Kidney (tissue), 13 donors: ENCODE measurements at regions not wholly inside any gene's neighbourhood (a gene's known extent, or its start where the extent isn't known, plus 50 kb on each side); places are given as distances from the start of the nearest gene placed in this dataset.

Experiments
- DNase-seq, 5 donors: peaks; one replicate each; pipeline ENCODE4 v3.0.0-alpha.2; 2013 to 2020
- FAIRE-seq: peaks from 2 replicates; lab custom pipeline; 2012; peaks lifted over from hg19 to GRCh38; lab: Jason Lieb, UNC
- H3K27ac ChIP-seq, 2 donors: one replicate each; pipeline ENCODE4 v1.7.0; 2013; ENCODE audit warnings: low read depth in 2 of 2, low read length in 2 of 2, inconsistent platforms in 1 of 2
- H3K27me3 ChIP-seq: one replicate; pipeline ENCODE4 v1.7.1; 2013; ENCODE audit warnings: low read length, inconsistent platforms; ENCODE audit not compliant: control insufficient read depth, insufficient read depth
- H3K36me3 ChIP-seq, 3 donors: one replicate each; pipeline versions ENCODE4 v1.7.0 to v1.7.1; 2013; ENCODE audit warnings: low read length in 3 of 3, control low read depth in 1 of 3, inconsistent platforms in 1 of 3; ENCODE audit not compliant: insufficient read depth in 3 of 3, control insufficient read depth in 2 of 3
- H3K4me1 ChIP-seq, 3 donors: one replicate each; pipeline versions ENCODE4 v1.7.0 to v1.7.1; 2013; ENCODE audit warnings: low read length in 3 of 3, inconsistent platforms in 1 of 3, low read depth in 1 of 3; ENCODE audit not compliant: control insufficient read depth in 2 of 3, insufficient read depth in 2 of 3
- H3K4me3 ChIP-seq, 3 donors: one replicate each; pipeline versions ENCODE4 v1.7.0 to v1.8.1; 2013; ENCODE audit warnings: low read length in 3 of 3, control low read depth in 1 of 3, inconsistent platforms in 1 of 3
- H3K9ac ChIP-seq, 3 donors: one replicate each; pipeline versions ENCODE4 v1.7.0 to v1.7.1; 2013; ENCODE audit warnings: low read length in 3 of 3, control low read depth in 1 of 3, inconsistent platforms in 1 of 3
- H3K9me3 ChIP-seq, 3 donors: one replicate each; pipeline versions ENCODE4 v1.7.0 to v1.7.1; 2013; ENCODE audit warnings: low read length in 3 of 3, control low read depth in 1 of 3, inconsistent platforms in 1 of 3; ENCODE audit not compliant: control insufficient read depth in 2 of 3, insufficient read depth in 1 of 3
- intact Hi-C: fragments of 100-400 bp; cut with DNase I; formaldehyde crosslinking; loops from one replicate; pipeline ENCODE4 v1.11.1; 2022
- TF ChIP-seq, protein P1 (sequence below): IDR thresholded peaks from 3 replicates; pipeline ENCODE4 v1.5.1; 2012; ENCODE audit warnings: mild to moderate bottlenecking, moderate library complexity, borderline replicate concordance; ENCODE audit not compliant: insufficient read depth; ENCODE audit errors: extremely low read depth
- donor health status: control.
- donor health status: control.
- donor health status: control.
- donor health status: control.
- donor health status: control.
- donor health status: DM: yes; HTN: yes; CAD: no.
- donor health status: Normal renal cell carcinoma (clear cell type).

DNA sequence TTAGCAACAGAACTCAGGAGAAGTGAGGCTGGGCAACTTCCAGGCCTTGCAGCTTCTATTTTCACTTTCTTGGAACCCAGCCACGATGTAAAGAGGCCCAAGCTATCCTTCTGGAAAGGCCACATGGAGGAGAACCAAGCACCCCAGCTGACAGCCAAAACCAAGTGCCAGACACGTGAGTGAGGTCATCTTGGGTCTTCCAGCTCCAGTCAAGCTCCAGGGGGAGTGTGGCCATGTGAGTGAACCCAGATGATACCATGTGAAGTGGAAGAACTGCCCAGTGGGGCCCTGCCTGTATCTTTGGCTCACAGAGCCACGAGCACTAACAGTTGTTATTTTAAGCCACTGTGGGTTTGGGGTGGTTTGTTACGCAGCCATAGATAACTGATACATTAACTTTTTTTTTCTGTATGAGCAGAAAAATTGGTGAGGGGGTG lies 126.8 kb upstream of the MAP1LC3B2 start:
- intact Hi-C loops = no loop called here
- Histone ChIP-seq H3K27ac (no peak overlapping the region), H3K9me3 (no peaks in the 10 kb centered on the region)

DNA sequence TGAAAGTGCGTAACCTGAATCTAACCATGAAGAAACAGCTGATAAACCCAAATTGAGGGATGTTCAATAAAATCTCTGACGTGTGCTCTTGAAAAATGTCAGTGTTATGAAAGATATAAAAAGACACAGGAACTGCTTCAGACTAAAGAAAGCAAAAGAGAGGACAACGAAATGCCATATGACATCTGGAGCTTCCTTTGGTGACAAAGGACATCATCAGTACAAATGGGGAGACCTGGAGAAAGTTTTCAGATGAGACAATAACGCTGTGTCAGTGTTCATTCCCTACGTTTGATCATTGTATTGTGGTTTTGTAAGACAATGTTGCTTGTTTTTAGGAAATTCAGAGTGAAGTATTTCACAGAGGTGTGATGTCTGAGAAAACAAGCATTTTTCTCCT lies 125.9 kb upstream of the MAP1LC3B2 start:
- Histone ChIP-seq H3K27ac (no peak overlapping the region), H3K36me3 (no peaks in the 10 kb centered on the region), H3K4me1 (peaks cover 2 to 5% (median 4%) of the 10 kb centered on the region in 3 donors), H3K9me3 (no peaks in the 10 kb centered on the region), H3K9ac (no peak overlapping the region), H3K27me3 (no peaks in the 10 kb centered on the region), H3K4me3 (no peak overlapping the region)
- TF ChIP-seq, protein P1, sequence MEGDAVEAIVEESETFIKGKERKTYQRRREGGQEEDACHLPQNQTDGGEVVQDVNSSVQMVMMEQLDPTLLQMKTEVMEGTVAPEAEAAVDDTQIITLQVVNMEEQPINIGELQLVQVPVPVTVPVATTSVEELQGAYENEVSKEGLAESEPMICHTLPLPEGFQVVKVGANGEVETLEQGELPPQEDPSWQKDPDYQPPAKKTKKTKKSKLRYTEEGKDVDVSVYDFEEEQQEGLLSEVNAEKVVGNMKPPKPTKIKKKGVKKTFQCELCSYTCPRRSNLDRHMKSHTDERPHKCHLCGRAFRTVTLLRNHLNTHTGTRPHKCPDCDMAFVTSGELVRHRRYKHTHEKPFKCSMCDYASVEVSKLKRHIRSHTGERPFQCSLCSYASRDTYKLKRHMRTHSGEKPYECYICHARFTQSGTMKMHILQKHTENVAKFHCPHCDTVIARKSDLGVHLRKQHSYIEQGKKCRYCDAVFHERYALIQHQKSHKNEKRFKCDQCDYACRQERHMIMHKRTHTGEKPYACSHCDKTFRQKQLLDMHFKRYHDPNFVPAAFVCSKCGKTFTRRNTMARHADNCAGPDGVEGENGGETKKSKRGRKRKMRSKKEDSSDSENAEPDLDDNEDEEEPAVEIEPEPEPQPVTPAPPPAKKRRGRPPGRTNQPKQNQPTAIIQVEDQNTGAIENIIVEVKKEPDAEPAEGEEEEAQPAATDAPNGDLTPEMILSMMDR = no peak
- intact Hi-C loops = no loop called here
- no peak for FAIRE-seq
- DNase-seq = no peak

More for the DNA sequence above, 126.8 kb upstream of the MAP1LC3B2 start:
- TF ChIP-seq, protein P1 = no peak
- DNase-seq (no peak), FAIRE-seq (no peak)
- Histone ChIP-seq H3K9ac (no peak overlapping the region), H3K4me1 (peaks cover 2 to 7% (median 5%) of the 10 kb centered on the region in 3 donors), H3K27me3 (no peaks in the 10 kb centered on the region), H3K4me3 (no peak overlapping the region), H3K36me3 (no peaks in the 10 kb centered on the region)

DNA sequence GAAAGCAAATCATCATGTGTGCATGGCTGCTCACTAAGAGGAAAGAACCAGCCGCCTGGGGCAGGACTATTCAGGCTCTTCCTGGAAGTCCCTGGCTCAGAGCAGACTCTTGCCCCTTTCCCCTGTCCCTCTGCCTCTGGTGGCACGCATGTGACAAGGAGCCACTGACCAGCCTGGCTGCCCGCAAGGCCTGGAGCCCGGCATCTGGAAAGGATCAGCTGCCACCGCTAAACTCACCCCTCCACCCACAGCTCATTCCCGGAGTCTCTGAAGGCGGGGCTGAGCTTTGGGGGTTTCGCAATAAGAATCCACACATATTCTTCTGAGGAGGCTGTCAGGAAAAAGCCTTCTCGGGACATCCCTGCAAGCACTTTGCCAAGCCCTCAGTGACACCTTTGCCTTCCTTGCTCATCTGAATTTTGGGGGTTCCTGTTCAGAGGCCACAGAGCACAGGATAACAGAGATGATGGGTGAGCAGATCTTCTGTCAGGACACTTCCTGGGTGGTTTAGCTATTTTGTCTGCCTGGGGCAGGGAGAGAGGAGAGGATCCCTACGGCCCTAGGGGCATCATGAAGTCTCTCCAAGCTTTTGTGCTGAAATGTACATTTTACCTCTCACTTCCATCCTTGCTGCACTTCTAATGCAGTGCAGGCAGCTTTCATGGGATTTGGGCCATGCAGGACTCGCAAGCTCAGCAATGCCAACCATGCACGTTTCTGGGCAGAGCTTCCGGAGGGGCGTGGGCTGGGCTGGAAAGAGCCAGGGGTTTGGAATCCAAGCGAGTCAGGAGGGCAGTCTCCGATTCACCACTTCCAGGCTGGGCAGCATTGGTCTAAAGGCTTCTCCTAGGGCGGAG lies 124.8 kb upstream of the MAP1LC3B2 start:
- H3K36me3 ChIP-seq = no peaks in the 10 kb centered on the region
- peaks cover 2 to 5% (median 4%) of the 10 kb centered on the region in 3 donors for H3K4me1 ChIP-seq
- no peaks in the 10 kb centered on the region for H3K9me3 ChIP-seq
- no peak overlapping the region for H3K9ac ChIP-seq
- TF ChIP-seq, protein P1 = no peak
- DNase-seq (peak; percentile 84 to 96 (median 87)), FAIRE-seq (no peak)
- H3K27ac ChIP-seq = peak overlapping the region; percentile 35 to 65
- H3K27me3 ChIP-seq = no peaks in the 10 kb centered on the region
- intact Hi-C loops = no loop called here
- H3K4me3 ChIP-seq = peak overlapping the region; percentile 5 to 42 (median 20)
